HG03064 (cell line): ENCODE measurements at regions not wholly inside any gene's neighbourhood (a gene's known extent, or its start where the extent isn't known, plus 50 kb on each side); places are given as distances from the start of the nearest gene placed in this dataset.

Experiments
- ATAC-seq: cut with Tn5 transposase; IDR thresholded peaks from one replicate; pipeline ENCODE4 v1.9.1; 2021; ENCODE audit warnings: low read depth; ENCODE audit not compliant: unreplicated experiment

GRCh38 chr10:91126471-91126870 lies 94.0 kb upstream of the PCGF5 start:
- ATAC-seq: no peak

- no peak for ATAC-seq
Observed at GRCh38 chr10:91127341-91128082, 93.0 kb upstream of the PCGF5 start.

GRCh38 chr10:91135113-91135512 lies 85.3 kb upstream of the PCGF5 start:
- no peak for ATAC-seq

- ATAC-seq: no peak
Observed at GRCh38 chr10:91137011-91137643, 83.3 kb upstream of the PCGF5 start.

- no peak for ATAC-seq
Observed at GRCh38 chr10:91137822-91138221, 82.6 kb upstream of the PCGF5 start.

- no peak for ATAC-seq
Observed at GRCh38 chr10:91140995-91141549, 79.4 kb upstream of the PCGF5 start.

GRCh38 chr10:91144961-91145360 lies 75.5 kb upstream of the PCGF5 start:
- no peak for ATAC-seq

- no peak for ATAC-seq
Observed at GRCh38 chr10:91146146-91146545, 74.3 kb upstream of the PCGF5 start.

GRCh38 chr10:91149550-91149949 lies 70.9 kb upstream of the PCGF5 start:
- no peak for ATAC-seq

- ATAC-seq: no peak
Observed at GRCh38 chr10:91150631-91151030, 69.8 kb upstream of the PCGF5 start.

GRCh38 chr10:91153508-91153907 lies 67.0 kb upstream of the PCGF5 start:
- ATAC-seq: no peak

GRCh38 chr10:91154842-91155241 lies 65.6 kb upstream of the PCGF5 start:
- no peak for ATAC-seq

- ATAC-seq: no peak
Observed at GRCh38 chr10:91156196-91156595, 64.3 kb upstream of the PCGF5 start.

GRCh38 chr10:91159254-91159783 lies 61.1 kb upstream of the PCGF5 start:
- ATAC-seq: no peak

GRCh38 chr10:91162050-91162494 lies 58.4 kb upstream of the PCGF5 start:
- peak; percentile 1 for ATAC-seq

GRCh38 chr10:91162495-91163268 lies 57.8 kb upstream of the PCGF5 start:
- peak; percentile 56 for ATAC-seq

- peak; percentile 55 for ATAC-seq
Observed at GRCh38 chr10:91163269-91163868, 57.1 kb upstream of the PCGF5 start.

GRCh38 chr10:91163869-91164474 lies 56.5 kb upstream of the PCGF5 start:
- peak; percentile 8 for ATAC-seq

GRCh38 chr10:91164520-91165065 lies 55.9 kb upstream of the PCGF5 start:
- no peak for ATAC-seq

GRCh38 chr10:91167406-91167805 lies 53.1 kb upstream of the PCGF5 start:
- ATAC-seq: no peak
